ENCODE measurements at regions not wholly inside any gene's neighbourhood (a gene's known extent, or its start where the extent isn't known, plus 50 kb on each side); places are given as distances from the start of the nearest gene placed in this dataset. TPM values are rescaled to one million over a fixed set of nuclear protein-coding genes. Genes with fewer than 3 reads are reported as not detected.

- TF ChIP-seq CTCF (IDR thresholded peaks at IDR 0.05; ENCODE audit: insufficient read depth, low read length), result no peak
- no peak overlapping the region for H3K4me3 ChIP-seq (ENCODE audit: low read depth, low read length)
- no peak for DNase-seq (ENCODE audit: low read depth)
Measured at GRCh38 chr2:15999596-16000469, 59.5 kb downstream of the MYCN start.

- H3K4me3 ChIP-seq (ENCODE audit: low read depth, low read length), result no peak overlapping the region
- no peak for DNase-seq (ENCODE audit: low read depth)
- no peak for TF ChIP-seq CTCF (IDR thresholded peaks at IDR 0.05; ENCODE audit: insufficient read depth, low read length)
Measured at GRCh38 chr2:15997728-15998280, 57.5 kb downstream of the MYCN start.

- TF ChIP-seq CTCF (IDR thresholded peaks at IDR 0.05; ENCODE audit: insufficient read depth, low read length), result no peak
Measured at GRCh38 chr2:15996536-15997423, 56.4 kb downstream of the MYCN start.

More at GRCh38 chr2:15996536-15997423, 56.4 kb downstream of the MYCN start:
- no peak for DNase-seq (ENCODE audit: low read depth)
- no peak overlapping the region for H3K4me3 ChIP-seq (ENCODE audit: low read depth, low read length)

Small RNA genes lying in the stretch of these regions (small RNA-seq; reads per million reads assigned to genes)
- gene AC174048.1, result not detected
- gene RF00561, result not detected

Measured in fibroblast of the aortic adventitia (primary cell).